K562 (cell line): ENCODE measurements at regions not wholly inside any gene's neighbourhood (a gene's known extent, or its start where the extent isn't known, plus 50 kb on each side); places are given as distances from the start of the nearest gene placed in this dataset.

ENCODE experiments used
- POU5F1 ChIP-seq: fragments of 150-350 bp; IDR thresholded peaks from 2 replicates; pipeline ENCODE4 v1.6.1; 2014; ENCODE audit warnings: borderline replicate concordance, low read length, low read depth, mild to moderate bottlenecking; ENCODE audit not compliant: partially characterized antibody
- SNRNP70 ChIP-seq: fragments of 200-400 bp; formaldehyde crosslinking; optimal IDR thresholded peaks from 2 replicates; pipeline ENCODE3; 2017; ENCODE audit warnings: low read depth, low read length
- TF ChIP-seq, protein P1 (sequence below): fragments of 450-650 bp; IDR thresholded peaks from 2 replicates; pipeline ENCODE4 v1.6.1; 2018; ENCODE audit not compliant: partially characterized antibody
- TF ChIP-seq, protein P2 (sequence below): sonication (generic); formaldehyde crosslinking; IDR thresholded peaks from 2 replicates; pipeline ENCODE4 v1.8.0; 2022; ENCODE audit warnings: mild to moderate bottlenecking, missing genetic modification reagents, borderline replicate concordance

GRCh38 chr3:168241156-168241555, 145.4 kb upstream of the GOLIM4 start:
- TF ChIP-seq, protein P1, sequence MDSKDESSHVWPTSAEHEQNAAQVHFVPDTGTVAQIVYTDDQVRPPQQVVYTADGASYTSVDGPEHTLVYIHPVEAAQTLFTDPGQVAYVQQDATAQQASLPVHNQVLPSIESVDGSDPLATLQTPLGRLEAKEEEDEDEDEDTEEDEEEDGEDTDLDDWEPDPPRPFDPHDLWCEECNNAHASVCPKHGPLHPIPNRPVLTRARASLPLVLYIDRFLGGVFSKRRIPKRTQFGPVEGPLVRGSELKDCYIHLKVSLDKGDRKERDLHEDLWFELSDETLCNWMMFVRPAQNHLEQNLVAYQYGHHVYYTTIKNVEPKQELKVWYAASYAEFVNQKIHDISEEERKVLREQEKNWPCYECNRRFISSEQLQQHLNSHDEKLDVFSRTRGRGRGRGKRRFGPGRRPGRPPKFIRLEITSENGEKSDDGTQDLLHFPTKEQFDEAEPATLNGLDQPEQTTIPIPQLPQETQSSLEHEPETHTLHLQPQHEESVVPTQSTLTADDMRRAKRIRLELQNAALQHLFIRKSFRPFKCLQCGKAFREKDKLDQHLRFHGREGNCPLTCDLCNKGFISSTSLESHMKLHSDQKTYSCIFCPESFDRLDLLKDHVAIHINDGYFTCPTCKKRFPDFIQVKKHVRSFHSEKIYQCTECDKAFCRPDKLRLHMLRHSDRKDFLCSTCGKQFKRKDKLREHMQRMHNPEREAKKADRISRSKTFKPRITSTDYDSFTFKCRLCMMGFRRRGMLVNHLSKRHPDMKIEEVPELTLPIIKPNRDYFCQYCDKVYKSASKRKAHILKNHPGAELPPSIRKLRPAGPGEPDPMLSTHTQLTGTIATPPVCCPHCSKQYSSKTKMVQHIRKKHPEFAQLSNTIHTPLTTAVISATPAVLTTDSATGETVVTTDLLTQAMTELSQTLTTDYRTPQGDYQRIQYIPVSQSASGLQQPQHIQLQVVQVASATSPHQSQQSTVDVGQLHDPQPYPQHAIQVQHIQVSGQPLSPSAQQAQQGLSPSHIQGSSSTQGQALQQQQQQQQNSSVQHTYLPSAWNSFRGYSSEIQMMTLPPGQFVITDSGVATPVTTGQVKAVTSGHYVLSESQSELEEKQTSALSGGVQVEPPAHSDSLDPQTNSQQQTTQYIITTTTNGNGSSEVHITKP: no peak
- TF ChIP-seq POU5F1 (no peak), SNRNP70 (no peak)
- TF ChIP-seq, protein P2, sequence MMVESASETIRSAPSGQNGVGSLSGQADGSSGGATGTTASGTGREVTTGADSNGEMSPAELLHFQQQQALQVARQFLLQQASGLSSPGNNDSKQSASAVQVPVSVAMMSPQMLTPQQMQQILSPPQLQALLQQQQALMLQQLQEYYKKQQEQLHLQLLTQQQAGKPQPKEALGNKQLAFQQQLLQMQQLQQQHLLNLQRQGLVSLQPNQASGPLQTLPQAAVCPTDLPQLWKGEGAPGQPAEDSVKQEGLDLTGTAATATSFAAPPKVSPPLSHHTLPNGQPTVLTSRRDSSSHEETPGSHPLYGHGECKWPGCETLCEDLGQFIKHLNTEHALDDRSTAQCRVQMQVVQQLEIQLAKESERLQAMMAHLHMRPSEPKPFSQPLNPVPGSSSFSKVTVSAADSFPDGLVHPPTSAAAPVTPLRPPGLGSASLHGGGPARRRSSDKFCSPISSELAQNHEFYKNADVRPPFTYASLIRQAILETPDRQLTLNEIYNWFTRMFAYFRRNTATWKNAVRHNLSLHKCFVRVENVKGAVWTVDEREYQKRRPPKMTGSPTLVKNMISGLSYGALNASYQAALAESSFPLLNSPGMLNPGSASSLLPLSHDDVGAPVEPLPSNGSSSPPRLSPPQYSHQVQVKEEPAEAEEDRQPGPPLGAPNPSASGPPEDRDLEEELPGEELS: no peak
